Memory B cell (primary cell): ENCODE measurements at regions not wholly inside any gene's neighbourhood (a gene's known extent, or its start where the extent isn't known, plus 50 kb on each side); places are given as distances from the start of the nearest gene placed in this dataset.
A peak's percentile ranks its signal among the peaks of the same experiment; 100 is the strongest.
"Not testable (repeated sequence)": the region's sequence is repeated elsewhere in the genome, so short reads cannot be mapped to it uniquely, and the experiment has no call there.

Source experiments
- ATAC-seq: fragments of 150-1000 bp; cut with Tn5 transposase; 2 replicates; pipeline ENCODE4 v1.10.0; 2021; ENCODE audit warnings: low read depth, mild to moderate bottlenecking, moderate library complexity
- DNase-seq, 2 donors: peaks; one replicate each; pipeline ENCODE4 v3.0.0; 2022; ENCODE audit warnings: low spot score in 2 of 2
- H3K27ac Mint-ChIP-seq: one replicate; pipeline ENCODE4 v1.8.0; 2022; ENCODE audit warnings: mild to moderate bottlenecking, moderate library complexity, mixed read lengths
- H3K27me3 Mint-ChIP-seq: one replicate; pipeline ENCODE4 v1.8.0; 2022; ENCODE audit warnings: mixed read lengths
- H3K36me3 Mint-ChIP-seq: one replicate; pipeline ENCODE4 v1.8.0; 2022; ENCODE audit warnings: mild to moderate bottlenecking, mixed read lengths
- H3K4me1 Mint-ChIP-seq: one replicate; pipeline ENCODE4 v1.8.0; 2022; ENCODE audit warnings: mixed read lengths
- H3K4me3 Mint-ChIP-seq: one replicate; pipeline ENCODE4 v1.8.0; 2022; ENCODE audit warnings: mild to moderate bottlenecking, moderate library complexity, mixed read lengths
- H3K9me3 Mint-ChIP-seq: one replicate; pipeline ENCODE4 v1.8.0; 2022; ENCODE audit warnings: mixed read lengths

GRCh38 chr2:91476936-91477246, 2785.4 kb downstream of the RPIA start:
- not testable (repeated sequence) for ATAC-seq, DNase-seq, H3K36me3 Mint-ChIP-seq, H3K9me3 Mint-ChIP-seq, H3K4me1 Mint-ChIP-seq
- Mint-ChIP-seq H3K27ac (peak overlapping the region; percentile 96), H3K4me3 (peak overlapping the region; percentile 78), H3K27me3 (peaks cover 12% of the 10 kb centered on the region)

GRCh38 chr2:91477291-91477690, 2785.8 kb downstream of the RPIA start:
- DNase-seq, H3K27me3 Mint-ChIP-seq, ATAC-seq, H3K36me3 Mint-ChIP-seq, H3K9me3 Mint-ChIP-seq, H3K4me1 Mint-ChIP-seq, H3K4me3 Mint-ChIP-seq: not testable (repeated sequence)
- peak overlapping the region; percentile 96 for H3K27ac Mint-ChIP-seq

GRCh38 chr2:91477731-91478672, 2786.5 kb downstream of the RPIA start:
- ATAC-seq (no peak), DNase-seq (peak; percentile 46 to 58)
- H3K36me3 Mint-ChIP-seq, result peaks cover 3% of the 10 kb centered on the region
- H3K4me3 Mint-ChIP-seq, result peak overlapping the region; percentile 56
- peaks cover 10% of the 10 kb centered on the region for H3K27me3 Mint-ChIP-seq
- H3K27ac Mint-ChIP-seq, result peak overlapping the region; percentile 68
- peaks cover 5% of the 10 kb centered on the region for H3K4me1 Mint-ChIP-seq
- H3K9me3 Mint-ChIP-seq, result peaks cover 1% of the 10 kb centered on the region

GRCh38 chr2:91478851-91479718, 2787.6 kb downstream of the RPIA start:
- not testable (repeated sequence) for H3K27me3 Mint-ChIP-seq, H3K4me1 Mint-ChIP-seq, DNase-seq, H3K36me3 Mint-ChIP-seq, H3K9me3 Mint-ChIP-seq, ATAC-seq
- Mint-ChIP-seq H3K27ac (peak overlapping the region; percentile 93), H3K4me3 (peak overlapping the region; percentile 88)

GRCh38 chr2:91485226-91485625, 2793.8 kb downstream of the RPIA start:
- H3K27me3 Mint-ChIP-seq, H3K36me3 Mint-ChIP-seq, H3K9me3 Mint-ChIP-seq, H3K4me3 Mint-ChIP-seq, H3K4me1 Mint-ChIP-seq, DNase-seq, H3K27ac Mint-ChIP-seq, ATAC-seq: not testable (repeated sequence)

GRCh38 chr2:91497129-91498064, 2805.9 kb downstream of the RPIA start:
- not testable (repeated sequence) for ATAC-seq, H3K4me3 Mint-ChIP-seq, H3K9me3 Mint-ChIP-seq, H3K27me3 Mint-ChIP-seq, H3K27ac Mint-ChIP-seq, H3K4me1 Mint-ChIP-seq, DNase-seq, H3K36me3 Mint-ChIP-seq

GRCh38 chr2:91498065-91498449, 2806.6 kb downstream of the RPIA start:
- not testable (repeated sequence) for ATAC-seq, H3K27me3 Mint-ChIP-seq, DNase-seq, H3K4me3 Mint-ChIP-seq, H3K27ac Mint-ChIP-seq, H3K9me3 Mint-ChIP-seq, H3K36me3 Mint-ChIP-seq, H3K4me1 Mint-ChIP-seq

- DNase-seq, H3K4me1 Mint-ChIP-seq, H3K27ac Mint-ChIP-seq, ATAC-seq, H3K4me3 Mint-ChIP-seq, H3K9me3 Mint-ChIP-seq, H3K36me3 Mint-ChIP-seq, H3K27me3 Mint-ChIP-seq: not testable (repeated sequence)
Measured at GRCh38 chr2:91498513-91499250, 2807.2 kb downstream of the RPIA start.

- DNase-seq, ATAC-seq, H3K27ac Mint-ChIP-seq: not testable (repeated sequence)
Measured at GRCh38 chr2:91499431-91500050, 2808.1 kb downstream of the RPIA start.

GRCh38 chr2:91500246-91500977, 2808.9 kb downstream of the RPIA start:
- not testable (repeated sequence) for H3K27ac Mint-ChIP-seq, H3K9me3 Mint-ChIP-seq, H3K36me3 Mint-ChIP-seq, ATAC-seq, DNase-seq, H3K4me3 Mint-ChIP-seq, H3K4me1 Mint-ChIP-seq, H3K27me3 Mint-ChIP-seq

More at GRCh38 chr2:91499431-91500050, 2808.1 kb downstream of the RPIA start:
- H3K4me1 Mint-ChIP-seq, H3K36me3 Mint-ChIP-seq, H3K27me3 Mint-ChIP-seq, H3K9me3 Mint-ChIP-seq, H3K4me3 Mint-ChIP-seq: not testable (repeated sequence)

GRCh38 chr2:91500978-91501310, 2809.5 kb downstream of the RPIA start:
- not testable (repeated sequence) for ATAC-seq, H3K4me1 Mint-ChIP-seq, H3K27me3 Mint-ChIP-seq, H3K27ac Mint-ChIP-seq, H3K36me3 Mint-ChIP-seq, H3K4me3 Mint-ChIP-seq, H3K9me3 Mint-ChIP-seq, DNase-seq

GRCh38 chr2:91501481-91502080, 2810.1 kb downstream of the RPIA start:
- H3K4me3 Mint-ChIP-seq, H3K27me3 Mint-ChIP-seq, H3K27ac Mint-ChIP-seq, H3K36me3 Mint-ChIP-seq, H3K4me1 Mint-ChIP-seq, H3K9me3 Mint-ChIP-seq, ATAC-seq, DNase-seq: not testable (repeated sequence)
